HCT116 (cell line): ENCODE measurements at regions not wholly inside any gene's neighbourhood (a gene's known extent, or its start where the extent isn't known, plus 50 kb on each side); places are given as distances from the start of the nearest gene placed in this dataset.

Experiments used
- ATAC-seq: fragments of 200-7000 bp; cut with Tn5 transposase; 2 replicates; pipeline ENCODE4 v1.9.1; 2020; ENCODE audit warnings: mild to moderate bottlenecking, moderate library complexity
- BruUV-seq: library from RNA; stranded (reverse); fragments of 400-500 nt; replicated peaks from 2 replicates; lab custom pipeline; 2021; lab: Mats Ljungman, UMichigan
- CTCF ChIA-PET: fragments of 300-600 bp; sonication (Branson Sonifier 250); formaldehyde crosslinking; loops from one replicate; lab custom pipeline; 2021; ENCODE audit warnings: antibody characterized with exemption; lab: Charles Lee
- POLR2A ChIA-PET: fragments of 300-600, 350-600 bp; sonication (Branson Sonifier 250); formaldehyde crosslinking; loops from one replicate; lab custom pipeline; 2021; ENCODE audit warnings: antibody characterized with exemption; lab: Charles Lee
- RAD21 ChIA-PET, 2 experiments: fragments of 300-600 bp; sonication (Branson Sonifier 250); formaldehyde crosslinking; loops; one replicate each; lab custom pipeline; 2023; ENCODE audit warnings: low total read pairs in 2 of 2; ENCODE audit not compliant: uncharacterized antibody in 2 of 2, unreplicated experiment in 2 of 2, low non-redundant PET in 1 of 2; lab: Charles Lee
- DNase-seq: peaks from one replicate; pipeline ENCODE4 v3.0.0-alpha.2; 2010; ENCODE audit warnings: low read depth, low spot score
- H2AFZ ChIP-seq: fragments of 200-600 bp; shearing (Covaris generic), sonication (generic); 2 replicates; pipeline ENCODE4 v1.6.1; 2017; ENCODE audit warnings: low read depth, mixed run types, mixed read lengths, antibody characterized with exemption, low read length; ENCODE audit not compliant: poor library complexity, severe bottlenecking
- H3K27ac ChIP-seq: 2 replicates; pipeline ENCODE4 v1.5.1; 2012; ENCODE audit warnings: low read depth, low read length
- H3K27me3 ChIP-seq: fragments of 200-600 bp; sonication (generic); 2 replicates; pipeline ENCODE4 v1.6.1; 2016; ENCODE audit warnings: mixed run types, low read length, mixed read lengths; ENCODE audit not compliant: insufficient read depth
- H3K36me3 ChIP-seq, 2 experiments: fragments of 200-500 bp in 1 of 2; fragments of 200-600 bp in 1 of 2; sonication (Bioruptor generic) in 1 of 2; sonication (generic) in 1 of 2; 2 replicates each; pipeline versions ENCODE4 v1.5.1 to v1.6.1; 2014 to 2016; ENCODE audit warnings: low read length in 2 of 2, inconsistent platforms in 1 of 2, mixed read lengths in 1 of 2, mixed run types in 1 of 2; ENCODE audit not compliant: insufficient read depth in 2 of 2, control insufficient read depth in 1 of 2
- H3K4me1 ChIP-seq, 2 experiments: fragments of 200-600 bp in 1 of 2; sonication (generic) in 1 of 2; 2 replicates each; pipeline versions ENCODE4 v1.5.1 to v1.6.1; 2012 to 2017; ENCODE audit warnings: low read length in 2 of 2, inconsistent platforms in 1 of 2, mild to moderate bottlenecking in 1 of 2, mixed read lengths in 1 of 2, mixed run types in 1 of 2, moderate library complexity in 1 of 2; ENCODE audit not compliant: insufficient read depth in 2 of 2, control insufficient read depth in 1 of 2
- H3K4me2 ChIP-seq: fragments of 200-600 bp; sonication (generic); 2 replicates; pipeline ENCODE4 v1.6.1; 2017; ENCODE audit warnings: mixed run types, low read length, mixed read lengths
- H3K4me3 ChIP-seq, 2 experiments: fragments of 200-600 bp in 1 of 2; sonication (generic) in 1 of 2; replicated peaks in 1 of 2; 2 replicates each; pipeline ENCODE4 v1.5.1; 2011 to 2016; ENCODE audit warnings: low read length in 2 of 2, control low read depth in 1 of 2, low read depth in 1 of 2, mild to moderate bottlenecking in 1 of 2, mixed read lengths in 1 of 2, mixed run types in 1 of 2
- H3K79me2 ChIP-seq: fragments of 200-600 bp; sonication (generic); 2 replicates; pipeline ENCODE4 v1.6.1; 2017; ENCODE audit warnings: mild to moderate bottlenecking, mixed run types, low read length, moderate library complexity, mixed read lengths; ENCODE audit not compliant: insufficient read depth
- H3K9ac ChIP-seq: fragments of 200-600 bp; sonication (generic); 2 replicates; pipeline ENCODE4 v1.6.1; 2016; ENCODE audit warnings: low read length, mixed read lengths
- H3K9me2 ChIP-seq: fragments of 200-600 bp; sonication (generic), shearing (Covaris generic); 2 replicates; pipeline ENCODE4 v1.6.1; 2017; ENCODE audit warnings: mixed run types, mild to moderate bottlenecking, moderate library complexity; ENCODE audit not compliant: insufficient read depth
- H3K9me3 ChIP-seq, 2 experiments: fragments of 200-500 bp in 1 of 2; fragments of 200-600 bp in 1 of 2; sonication (Bioruptor generic) in 1 of 2; sonication (generic) in 1 of 2; 2 replicates each; pipeline ENCODE4 v1.6.1; 2014 to 2017; ENCODE audit warnings: low read length in 2 of 2, mixed read lengths in 2 of 2, inconsistent platforms in 1 of 2, low read depth in 1 of 2, mild to moderate bottlenecking in 1 of 2, mixed run types in 1 of 2, moderate library complexity in 1 of 2; ENCODE audit not compliant: control insufficient read depth in 1 of 2, insufficient read depth in 1 of 2
- H4K20me1 ChIP-seq: fragments of 200-600 bp; sonication (generic), shearing (Covaris generic); 2 replicates; pipeline ENCODE4 v1.6.1; 2017; ENCODE audit warnings: mixed run types, mild to moderate bottlenecking, moderate library complexity; ENCODE audit not compliant: insufficient read depth
- ATF3 ChIP-seq: IDR thresholded peaks from 2 replicates; pipeline ENCODE4 v1.6.1; 2012
- CBX3 ChIP-seq: IDR thresholded peaks from 2 replicates; pipeline ENCODE4 v1.6.1; 2012; ENCODE audit warnings: low read depth
- CTCF ChIP-seq, 3 experiments: fragments of 200-600 bp in 1 of 3; sonication (generic) in 1 of 3; IDR thresholded peaks in 2 of 3; conservative IDR thresholded peaks in 1 of 3; 2 replicates each; pipeline ENCODE4 v1.5.1; 2012 to 2017; ENCODE audit warnings: low read depth in 2 of 3, low read length in 2 of 3, antibody characterized with exemption in 1 of 3, borderline replicate concordance in 1 of 3, control low read depth in 1 of 3, mild to moderate bottlenecking in 1 of 3, mixed read lengths in 1 of 3, mixed run types in 1 of 3, moderate library complexity in 1 of 3; ENCODE audit not compliant: insufficient read depth in 1 of 3
- ELF1 ChIP-seq: IDR thresholded peaks from 2 replicates; pipeline ENCODE4 v1.6.1; 2012; ENCODE audit warnings: low read depth, borderline replicate concordance
- EZH2 ChIP-seq: fragments of 200-600 bp; sonication (generic); IDR thresholded peaks from 2 replicates; pipeline ENCODE4 v1.6.1; 2017; ENCODE audit warnings: antibody characterized with exemption, mixed run types
- EZH2phosphoT487 ChIP-seq: fragments of 200-600 bp; IDR thresholded peaks from 2 replicates; pipeline ENCODE4 v1.6.1; 2018; ENCODE audit warnings: antibody characterized with exemption, borderline replicate concordance
- FOSL1 ChIP-seq: IDR thresholded peaks from 2 replicates; pipeline ENCODE4 v1.6.1; 2012; ENCODE audit warnings: low read depth
- JUND ChIP-seq: IDR thresholded peaks from 2 replicates; pipeline ENCODE4 v1.6.1; 2012
- MAX ChIP-seq: IDR thresholded peaks from 2 replicates; pipeline ENCODE4 v1.6.1; 2012
- POLR2A ChIP-seq: IDR thresholded peaks from 2 replicates; pipeline ENCODE4 v1.7.0; 2011; ENCODE audit warnings: borderline replicate concordance; ENCODE audit not compliant: insufficient read depth, insufficient read length; ENCODE audit errors: extremely low read depth
- POLR2AphosphoS5 ChIP-seq: IDR thresholded peaks from 2 replicates; pipeline ENCODE4 v1.6.1; 2011; ENCODE audit warnings: mild to moderate bottlenecking, low read depth, low read length, moderate library complexity
- RAD21 ChIP-seq: IDR thresholded peaks from 2 replicates; pipeline ENCODE4 v1.6.1; 2012; ENCODE audit warnings: low read depth, mild to moderate bottlenecking
- SIN3A ChIP-seq: IDR thresholded peaks from 2 replicates; pipeline ENCODE4 v1.6.1; 2012; ENCODE audit warnings: low read depth
- SP1 ChIP-seq: IDR thresholded peaks from 2 replicates; pipeline ENCODE4 v1.6.1; 2012; ENCODE audit warnings: low read depth
- SRF ChIP-seq: IDR thresholded peaks from 2 replicates; pipeline ENCODE4 v1.6.1; 2012; ENCODE audit warnings: low read depth
- TCF7L2 ChIP-seq: IDR thresholded peaks from 2 replicates; pipeline ENCODE4 v1.7.0; 2011; ENCODE audit warnings: borderline replicate concordance, inconsistent platforms; ENCODE audit not compliant: insufficient read depth, insufficient read length; ENCODE audit errors: extremely low read depth
- YY1 ChIP-seq: IDR thresholded peaks from 2 replicates; pipeline ENCODE4 v1.6.1; 2011; ENCODE audit warnings: low read length, low read depth, moderate library complexity, mild to moderate bottlenecking; ENCODE audit not compliant: insufficient replicate concordance; ENCODE audit errors: extremely low read depth
- ZBTB33 ChIP-seq: IDR thresholded peaks from 2 replicates; pipeline ENCODE4 v1.6.1; 2011; ENCODE audit warnings: mild to moderate bottlenecking, low read length, moderate library complexity; ENCODE audit not compliant: insufficient replicate concordance; ENCODE audit errors: extremely low read depth
- ZNF274 ChIP-seq: fragments of 200-500 bp; sonication (Bioruptor generic); IDR thresholded peaks from 2 replicates; pipeline ENCODE4 v1.6.1; 2014; ENCODE audit warnings: mild to moderate bottlenecking, low read depth, low read length, inconsistent platforms
- intact Hi-C: fragments of 100-400 bp; cut with micrococcal nuclease; formaldehyde crosslinking; loops from 2 replicates; pipeline ENCODE4 v1.10.0; 2022

GRCh38 chr10:26358071-26358470 lies 80.1 kb upstream of the APBB1IP start (continued):
- TF ChIP-seq CTCF (IDR thresholded peaks at IDR 0.05 in 2 of 3, conservative IDR thresholded peaks at IDR 0.05 in 1 of 3; ENCODE audit: borderline replicate concordance in 1 of 3, insufficient read depth in 1 of 3, low read depth in 2 of 3, low read length in 2 of 3) (no peak), SRF (no peak), EZH2 (no peak), SP1 (no peak), CBX3 (no peak), POLR2AphosphoS5 (no peak)

- RAD21 ChIA-PET, result no interaction called here
- POLR2A ChIA-PET, result no interaction called here
- Histone ChIP-seq H4K20me1 (no peaks in the 10 kb centered on the region), H3K79me2 (no peaks in the 10 kb centered on the region), H3K9me2 (no peaks in the 10 kb centered on the region), H3K9ac (no peak overlapping the region), H2AFZ (no peak overlapping the region), H3K4me1 (no peaks in the 10 kb centered on the region), H3K4me3 (no peak overlapping the region), H3K36me3 (no peaks in the 10 kb centered on the region), H3K27me3 (peaks cover 42% of the 10 kb centered on the region), H3K4me2 (no peak overlapping the region), H3K9me3 (no peaks in the 10 kb centered on the region), H3K27ac (no peak overlapping the region)
- TF ChIP-seq ZNF274, result no peak
- no peak for TF ChIP-seq SRF
- TF ChIP-seq SIN3A, result no peak
- no peak for TF ChIP-seq JUND
- no peak for TF ChIP-seq CTCF (IDR thresholded peaks at IDR 0.05 in 2 of 3, conservative IDR thresholded peaks at IDR 0.05 in 1 of 3; ENCODE audit: borderline replicate concordance in 1 of 3, insufficient read depth in 1 of 3, low read depth in 2 of 3, low read length in 2 of 3)
- TF ChIP-seq FOSL1, result no peak
- no peak for TF ChIP-seq ZBTB33
- TF ChIP-seq ELF1, result no peak
- no peak for TF ChIP-seq RAD21
- TF ChIP-seq YY1, result no peak
- TF ChIP-seq POLR2AphosphoS5, result no peak
- TF ChIP-seq EZH2, result no peak
- TF ChIP-seq ATF3, result no peak
- TF ChIP-seq EZH2phosphoT487, result no peak
- TF ChIP-seq SP1, result no peak
- no peak for TF ChIP-seq POLR2A
- TF ChIP-seq TCF7L2, result no peak
- TF ChIP-seq MAX, result no peak
- BruUV-seq, result no TSS peak
- intact Hi-C loops, result no loop called here
- ATAC-seq, result no peak
- DNase-seq, result no peak
- CTCF ChIA-PET, result no interaction called here
Observed at GRCh38 chr10:26359670-26360069, 78.5 kb upstream of the APBB1IP start.
